GM21360 (cell line): ENCODE measurements at regions not wholly inside any gene's neighbourhood (a gene's known extent, or its start where the extent isn't known, plus 50 kb on each side); places are given as distances from the start of the nearest gene placed in this dataset.

ENCODE experiments used
- ATAC-seq: cut with Tn5 transposase; IDR thresholded peaks from one replicate; pipeline ENCODE4 v1.9.1; 2021; ENCODE audit warnings: mild to moderate bottlenecking, moderate library complexity; ENCODE audit not compliant: unreplicated experiment

- no peak for ATAC-seq
These were observed 101.8 kb upstream of the GUCY1A1 start for GRCh38 chr4:155564880-155565279.

DNA sequence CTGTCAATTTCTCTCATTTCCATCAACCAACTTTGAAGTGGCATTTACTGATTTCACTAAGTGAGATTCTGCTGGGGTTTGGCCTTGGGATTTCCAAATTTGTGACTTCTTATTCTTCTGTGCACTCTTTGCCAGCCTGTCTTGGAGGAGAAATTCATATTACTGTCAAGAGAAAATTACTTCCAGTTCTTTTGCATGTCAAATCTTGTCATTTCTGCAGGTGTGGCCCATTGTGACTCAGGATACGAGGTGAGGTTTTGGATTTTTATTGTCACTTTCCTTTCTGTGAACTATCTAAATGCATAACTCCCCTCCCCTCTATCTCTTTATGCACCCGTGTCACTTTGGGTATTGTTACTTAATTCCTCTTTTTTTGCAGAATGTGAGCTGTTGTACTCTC lies 102.6 kb upstream of the GUCY1A1 start:
- no peak for ATAC-seq

DNA sequence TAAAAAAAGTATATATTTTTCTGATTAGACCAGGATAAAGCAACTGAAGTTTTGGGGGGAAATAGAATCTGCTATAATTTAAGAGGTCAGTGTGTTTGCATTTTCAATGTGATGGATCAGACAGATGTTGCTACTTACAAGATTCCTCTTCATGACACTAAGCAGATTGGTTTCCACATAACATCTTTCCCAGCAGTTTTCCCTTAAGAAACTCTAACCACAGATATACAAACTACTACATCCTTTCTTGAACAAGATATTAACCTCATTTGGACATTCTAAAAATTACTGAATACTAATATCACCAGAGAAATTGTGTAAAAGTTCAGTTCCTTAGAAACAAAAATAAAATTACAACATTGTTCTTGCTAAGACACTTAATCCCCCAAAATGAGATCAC lies 106.7 kb upstream of the GUCY1A1 start:
- ATAC-seq = no peak

DNA sequence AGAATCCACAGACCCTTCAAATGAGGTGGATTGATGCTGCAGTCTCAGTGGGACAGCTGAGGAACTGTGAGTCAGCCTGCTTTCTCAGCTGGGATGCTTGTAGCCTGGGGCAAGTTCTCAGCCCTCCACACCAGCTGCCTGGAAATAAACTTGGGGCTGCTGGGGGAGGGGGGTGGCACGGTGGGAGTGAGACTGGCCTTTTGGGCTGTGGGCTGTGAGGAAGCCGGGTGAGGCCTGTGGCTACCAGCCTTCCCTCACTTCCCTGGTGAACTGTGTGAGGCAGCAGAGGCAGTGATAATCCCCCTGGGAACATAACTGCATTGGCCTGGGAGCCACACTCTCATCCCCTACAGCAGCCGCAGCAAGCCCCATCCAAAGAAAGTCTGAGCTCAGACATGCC lies 114.5 kb upstream of the GUCY1A1 start:
- no peak for ATAC-seq

- no peak for ATAC-seq
These were observed 118.5 kb upstream of the GUCY1A1 start for GRCh38 chr4:155548173-155548572.

DNA sequence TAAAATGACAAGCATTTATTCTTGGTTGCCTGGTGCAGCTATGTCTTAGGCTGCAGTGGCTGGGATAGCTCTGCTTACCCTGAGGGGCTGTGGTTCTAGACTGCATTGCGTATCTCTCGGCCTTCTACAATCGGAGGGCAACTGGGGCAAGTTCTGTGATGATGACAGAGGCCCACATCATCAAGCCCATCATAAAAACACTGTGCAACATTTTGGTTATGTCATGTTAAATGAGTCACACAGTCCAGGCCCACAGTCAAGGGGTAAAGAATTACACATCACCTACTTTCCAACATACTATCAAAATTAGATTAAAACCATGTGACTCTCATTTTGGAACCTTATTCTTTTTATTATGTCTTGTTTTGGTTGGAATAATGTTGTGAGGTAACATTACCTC lies 120.2 kb upstream of the GUCY1A1 start:
- no peak for ATAC-seq

GRCh38 chr4:155545456-155545855 lies 121.2 kb upstream of the GUCY1A1 start:
- ATAC-seq = no peak

- ATAC-seq = no peak
These were observed 122.1 kb upstream of the GUCY1A1 start for GRCh38 chr4:155544547-155544946.

GRCh38 chr4:155543126-155543765 lies 123.4 kb upstream of the GUCY1A1 start:
- no peak for ATAC-seq

- ATAC-seq = no peak
These were observed 124.2 kb upstream of the GUCY1A1 start for GRCh38 chr4:155542415-155542814.

DNA sequence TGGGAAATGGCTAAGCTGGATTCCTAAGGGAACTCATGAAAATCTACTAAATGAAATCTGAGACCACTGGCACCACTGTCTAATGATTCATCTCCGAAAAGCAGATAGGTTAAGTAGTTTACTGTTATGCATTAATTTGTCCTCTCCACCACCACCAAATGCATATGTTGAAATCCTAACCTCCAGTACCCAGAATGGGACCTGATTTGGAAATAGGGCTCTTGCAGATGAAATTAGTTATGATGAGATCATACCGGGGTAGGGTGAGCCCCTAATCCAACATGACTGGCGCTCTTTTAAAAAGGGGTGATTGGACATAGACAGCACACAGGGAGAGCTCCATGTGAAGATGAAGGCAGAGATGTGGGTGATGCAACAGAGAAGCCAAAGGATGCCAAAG lies 124.9 kb upstream of the GUCY1A1 start:
- ATAC-seq = no peak

DNA sequence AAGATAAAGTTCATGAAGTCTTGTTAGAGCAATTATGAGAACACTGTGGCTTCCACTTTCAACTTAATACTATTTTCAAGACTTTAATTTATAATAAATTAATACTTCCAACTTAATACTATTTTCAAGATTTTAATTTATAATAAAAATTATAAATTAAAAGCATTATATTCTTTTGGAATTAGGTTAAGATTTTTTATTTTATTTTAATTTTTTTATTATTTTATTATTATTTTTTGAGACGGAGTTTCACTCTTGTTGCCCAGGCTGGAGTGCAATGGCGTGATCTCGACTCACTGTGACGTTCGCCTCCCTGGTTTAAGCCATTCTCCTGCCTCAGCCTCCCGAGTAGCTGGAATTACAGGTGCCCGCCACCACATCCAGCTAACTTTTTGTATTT lies 126.0 kb upstream of the GUCY1A1 start:
- ATAC-seq = no peak

DNA sequence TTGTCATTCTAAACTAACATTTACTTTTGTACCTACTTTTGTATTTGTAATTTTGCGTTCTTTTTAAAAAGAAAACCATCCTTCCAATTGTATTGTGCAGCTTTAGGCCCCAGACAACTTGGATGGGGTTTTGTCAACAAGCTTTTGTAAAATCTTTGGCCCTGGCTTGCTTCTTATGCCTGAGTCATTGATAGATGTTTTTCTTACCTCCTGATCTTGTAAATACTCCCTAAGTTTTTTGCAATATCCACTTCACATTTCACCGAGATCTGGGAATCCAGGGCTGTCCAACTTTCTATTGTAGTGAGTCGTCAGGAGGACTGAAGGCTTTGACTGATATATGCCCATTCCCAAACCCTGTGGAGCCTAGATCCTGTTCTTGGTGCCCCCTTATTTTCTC lies 126.9 kb upstream of the GUCY1A1 start:
- ATAC-seq = no peak

DNA sequence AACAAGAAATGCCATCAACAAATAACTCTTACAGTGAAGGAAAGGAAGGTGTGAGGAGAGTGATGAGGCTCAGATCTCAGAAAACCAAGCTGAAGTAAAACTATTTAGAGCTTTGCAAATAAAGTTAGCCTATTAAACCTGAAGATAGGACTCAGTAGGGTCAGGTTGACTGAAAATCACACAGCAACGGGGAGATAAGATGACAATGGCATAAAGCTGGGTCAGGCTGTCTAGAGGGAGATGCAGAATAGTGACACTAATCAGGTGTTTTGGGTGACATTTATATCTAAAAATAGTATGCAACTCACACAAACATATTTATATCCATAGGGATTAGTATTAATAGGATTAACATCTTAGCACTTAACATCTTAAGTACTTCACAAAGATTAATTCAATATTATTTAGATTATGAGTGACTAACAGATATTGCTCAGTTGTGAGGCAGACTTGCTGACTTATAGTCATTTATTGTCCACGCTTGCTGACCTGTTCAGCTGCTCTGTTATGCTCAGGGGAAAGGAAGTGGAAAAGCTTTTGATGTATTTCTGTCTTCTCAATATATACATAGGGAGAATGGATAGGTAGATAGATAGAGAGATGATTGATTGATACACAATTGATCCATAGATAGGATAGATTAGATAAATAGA lies 130.7 kb upstream of the GUCY1A1 start:
- ATAC-seq = no peak

DNA sequence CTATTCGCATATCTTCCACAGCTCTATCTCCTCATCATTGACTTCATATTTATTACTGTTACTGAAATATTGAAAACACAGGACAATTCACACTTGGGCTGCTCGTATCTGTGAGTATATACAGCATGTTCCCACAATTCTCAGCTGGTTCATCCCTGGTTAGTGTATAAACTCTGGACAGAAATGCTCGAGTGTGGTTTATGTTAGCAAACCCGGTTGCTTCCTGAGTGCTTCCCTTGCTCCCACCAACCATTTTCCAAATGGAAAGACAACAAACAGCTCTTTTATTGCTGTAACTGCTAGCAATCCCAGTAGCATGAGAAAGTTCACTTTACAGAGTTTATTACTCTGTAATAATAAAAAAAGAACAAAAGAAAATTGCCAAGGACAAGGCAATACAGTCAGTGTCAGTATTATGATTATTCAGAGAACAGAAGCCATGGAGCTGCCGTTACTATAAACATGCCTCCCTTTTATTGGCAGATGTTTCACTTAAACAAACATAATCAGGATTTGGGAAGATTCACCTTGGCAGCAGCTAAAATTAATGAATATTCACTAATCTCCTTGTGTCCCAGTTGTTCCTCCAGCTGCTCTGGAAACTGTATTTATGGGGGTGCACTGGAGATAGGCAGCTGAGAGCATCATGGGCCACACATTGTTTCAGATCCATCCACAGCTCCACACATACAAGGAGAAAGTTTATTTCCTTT lies 134.1 kb upstream of the GUCY1A1 start:
- ATAC-seq = no peak

GRCh38 chr4:155530857-155531256 lies 135.8 kb upstream of the GUCY1A1 start:
- ATAC-seq = no peak

DNA sequence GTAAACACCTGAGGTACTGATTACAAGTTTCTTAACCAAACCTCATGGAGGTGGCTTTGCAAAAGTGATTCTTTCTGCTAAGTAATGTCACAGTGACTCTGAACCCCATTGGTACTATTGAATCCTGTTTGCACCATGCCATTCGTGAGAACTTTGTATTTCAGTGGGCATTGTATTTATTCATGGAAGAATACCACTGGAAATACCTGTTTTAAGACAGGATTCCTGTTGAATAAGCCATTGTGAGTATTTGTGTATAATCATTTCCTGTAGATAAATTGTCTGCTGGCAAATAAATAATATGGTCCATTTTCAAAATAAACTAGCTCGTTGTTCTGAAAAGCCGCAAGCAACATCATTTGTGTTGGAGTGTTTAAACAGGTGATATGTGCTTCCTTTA lies 136.4 kb upstream of the GUCY1A1 start:
- no peak for ATAC-seq

DNA sequence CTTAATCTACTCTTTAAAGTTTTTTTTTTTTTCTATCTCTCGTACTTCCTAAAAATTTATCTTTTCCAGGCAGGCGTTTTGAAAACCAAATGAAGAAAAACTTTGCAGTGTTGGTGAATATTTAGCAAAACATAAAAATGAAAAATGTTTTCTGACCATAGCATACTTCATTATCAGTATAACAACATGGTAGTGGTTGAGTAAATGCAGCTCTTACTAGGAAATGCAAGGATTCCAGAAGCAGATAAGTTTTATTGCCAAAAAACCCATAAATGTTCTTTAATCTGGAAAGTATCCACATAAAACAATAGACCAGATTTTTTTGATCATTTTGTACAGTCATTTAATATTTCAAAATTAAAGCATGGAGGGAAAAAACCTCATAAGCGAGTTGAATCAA lies 136.9 kb upstream of the GUCY1A1 start:
- no peak for ATAC-seq

DNA sequence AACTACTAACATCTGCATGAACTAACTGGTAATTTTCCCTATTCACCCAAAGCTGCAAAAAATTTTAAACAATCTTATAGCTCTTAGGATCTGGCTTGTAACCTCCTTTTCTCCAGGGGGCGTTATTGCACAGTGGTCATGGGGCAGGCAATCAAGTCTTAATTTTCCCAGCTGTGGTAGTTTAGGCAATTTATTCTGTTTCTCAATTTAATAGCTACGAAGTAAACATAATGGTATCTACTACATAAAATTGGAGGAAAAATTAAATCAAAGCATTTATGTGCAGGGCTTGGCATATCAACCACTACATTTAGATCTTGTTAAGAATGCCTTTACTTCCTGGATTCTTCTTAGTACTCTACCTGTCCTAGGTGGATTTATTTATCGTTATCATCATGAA lies 137.4 kb upstream of the GUCY1A1 start:
- ATAC-seq = no peak

DNA sequence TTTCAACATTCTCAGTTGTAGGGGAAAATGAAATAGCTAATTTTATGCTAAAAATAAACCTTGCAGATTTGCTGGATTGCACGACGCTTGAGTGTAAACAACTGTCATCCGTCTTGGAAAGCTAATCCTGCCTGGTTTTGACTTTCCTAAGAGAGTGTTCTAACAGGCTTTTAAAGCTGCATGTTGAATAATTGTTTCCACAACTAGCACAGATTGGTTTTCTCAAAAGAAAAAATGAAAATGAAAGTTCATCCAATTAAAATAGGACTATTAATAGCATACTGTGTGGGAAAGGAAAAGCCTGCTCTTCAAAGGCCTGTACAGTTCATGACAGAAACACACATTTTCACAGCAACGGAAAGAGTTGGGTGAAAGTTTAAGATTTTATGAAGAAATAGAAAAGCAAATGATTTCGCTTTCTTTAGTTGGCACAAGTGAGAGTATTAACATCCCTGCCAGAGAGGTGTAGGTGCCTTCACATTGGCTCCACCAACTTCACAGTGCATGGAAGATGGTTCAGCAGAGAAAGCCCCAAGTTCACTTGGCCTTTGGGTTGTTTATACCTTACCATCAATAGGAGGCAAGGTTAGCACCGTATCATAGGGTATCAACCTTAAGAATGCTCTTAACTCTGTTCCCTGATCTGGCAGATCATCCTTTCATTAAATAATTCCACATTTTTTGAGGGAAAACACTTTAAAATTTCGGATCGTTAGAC lies 140.0 kb upstream of the GUCY1A1 start:
- ATAC-seq = no peak

- ATAC-seq = no peak
These were observed 141.7 kb upstream of the GUCY1A1 start for GRCh38 chr4:155524926-155525455.
